D721Med (cell line): ENCODE measurements at regions not wholly inside any gene's neighbourhood (a gene's known extent, or its start where the extent isn't known, plus 50 kb on each side); places are given as distances from the start of the nearest gene placed in this dataset.

ENCODE experiments used
- DNase-seq: peaks from one replicate; pipeline ENCODE4 v3.0.0; 2011; ENCODE audit warnings: low spot score; ENCODE audit not compliant: insufficient read length
- FAIRE-seq: peaks from 2 replicates; lab custom pipeline; 2011; peaks lifted over from hg19 to GRCh38; lab: Jason Lieb, UNC
- TF ChIP-seq, protein P1 (sequence below): IDR thresholded peaks from 2 replicates; pipeline ENCODE4 v1.5.1; 2012; ENCODE audit warnings: mild to moderate bottlenecking, control low read depth; ENCODE audit not compliant: insufficient read depth; ENCODE audit errors: missing control alignments

DNA sequence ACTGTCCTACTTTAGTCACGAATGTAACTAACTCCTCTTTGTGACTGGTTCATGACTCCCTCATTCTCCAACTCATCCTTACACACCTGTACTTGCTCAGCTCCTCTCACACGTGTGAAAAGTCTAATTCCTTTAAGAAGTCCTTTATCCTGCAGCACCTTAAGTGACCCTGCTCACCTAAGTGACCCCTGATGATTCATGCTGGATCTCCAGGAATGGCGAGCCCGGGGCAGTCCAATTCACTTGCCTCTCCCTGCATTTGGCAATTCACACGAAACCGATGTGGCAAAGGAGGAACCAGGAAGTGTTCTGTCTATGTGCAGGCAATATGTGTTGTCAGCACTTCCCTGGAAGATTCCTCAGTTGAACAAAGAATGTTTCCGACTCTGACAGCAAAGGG, 189.8 kb upstream of the NABP1 start:
- DNase-seq (no peak), FAIRE-seq (no peak)
- TF ChIP-seq, protein P1, sequence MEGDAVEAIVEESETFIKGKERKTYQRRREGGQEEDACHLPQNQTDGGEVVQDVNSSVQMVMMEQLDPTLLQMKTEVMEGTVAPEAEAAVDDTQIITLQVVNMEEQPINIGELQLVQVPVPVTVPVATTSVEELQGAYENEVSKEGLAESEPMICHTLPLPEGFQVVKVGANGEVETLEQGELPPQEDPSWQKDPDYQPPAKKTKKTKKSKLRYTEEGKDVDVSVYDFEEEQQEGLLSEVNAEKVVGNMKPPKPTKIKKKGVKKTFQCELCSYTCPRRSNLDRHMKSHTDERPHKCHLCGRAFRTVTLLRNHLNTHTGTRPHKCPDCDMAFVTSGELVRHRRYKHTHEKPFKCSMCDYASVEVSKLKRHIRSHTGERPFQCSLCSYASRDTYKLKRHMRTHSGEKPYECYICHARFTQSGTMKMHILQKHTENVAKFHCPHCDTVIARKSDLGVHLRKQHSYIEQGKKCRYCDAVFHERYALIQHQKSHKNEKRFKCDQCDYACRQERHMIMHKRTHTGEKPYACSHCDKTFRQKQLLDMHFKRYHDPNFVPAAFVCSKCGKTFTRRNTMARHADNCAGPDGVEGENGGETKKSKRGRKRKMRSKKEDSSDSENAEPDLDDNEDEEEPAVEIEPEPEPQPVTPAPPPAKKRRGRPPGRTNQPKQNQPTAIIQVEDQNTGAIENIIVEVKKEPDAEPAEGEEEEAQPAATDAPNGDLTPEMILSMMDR, result no peak

DNA sequence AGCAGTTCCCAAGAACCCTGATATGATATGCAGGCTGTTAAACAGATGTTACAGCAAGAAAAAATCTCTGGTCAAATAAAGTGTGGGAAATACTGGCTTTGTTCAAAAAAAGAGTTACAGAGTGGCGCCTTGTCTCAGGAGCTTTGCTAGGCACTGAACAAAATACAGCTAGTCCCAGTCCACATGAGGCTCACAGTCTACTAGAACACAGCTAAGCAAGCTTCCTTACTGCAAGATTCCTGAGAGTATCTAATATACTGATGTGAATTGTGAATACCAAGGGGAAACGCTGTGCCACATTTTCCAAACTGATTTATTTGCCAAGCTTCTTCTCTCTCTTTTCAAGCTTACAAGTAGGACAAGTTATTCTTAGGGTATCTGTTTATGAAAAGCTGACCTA, 188.8 kb upstream of the NABP1 start:
- TF ChIP-seq, protein P1, result no peak
- DNase-seq, result no peak
- no peak for FAIRE-seq

DNA sequence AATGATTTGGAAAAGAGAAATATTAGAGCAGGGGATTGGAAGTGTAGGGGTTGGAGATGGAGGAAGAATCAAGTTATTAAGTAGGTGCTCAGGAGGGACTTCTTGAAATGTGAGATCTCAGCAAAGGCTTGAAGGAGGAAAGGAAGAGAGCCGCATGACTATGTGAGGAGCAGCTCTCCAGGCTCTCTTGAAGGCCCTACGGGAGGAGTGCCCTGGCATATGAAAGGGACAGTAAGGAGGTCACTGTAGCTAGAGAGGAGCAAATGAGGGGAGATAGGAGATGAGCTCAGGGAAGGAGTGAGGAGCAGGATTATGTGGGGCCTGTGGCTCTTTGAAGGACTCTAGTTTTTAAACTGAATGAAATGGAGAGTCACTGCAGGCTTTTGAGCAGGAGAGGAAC, 181.1 kb upstream of the NABP1 start:
- DNase-seq (no peak), FAIRE-seq (no peak)
- TF ChIP-seq, protein P1, result no peak

DNA sequence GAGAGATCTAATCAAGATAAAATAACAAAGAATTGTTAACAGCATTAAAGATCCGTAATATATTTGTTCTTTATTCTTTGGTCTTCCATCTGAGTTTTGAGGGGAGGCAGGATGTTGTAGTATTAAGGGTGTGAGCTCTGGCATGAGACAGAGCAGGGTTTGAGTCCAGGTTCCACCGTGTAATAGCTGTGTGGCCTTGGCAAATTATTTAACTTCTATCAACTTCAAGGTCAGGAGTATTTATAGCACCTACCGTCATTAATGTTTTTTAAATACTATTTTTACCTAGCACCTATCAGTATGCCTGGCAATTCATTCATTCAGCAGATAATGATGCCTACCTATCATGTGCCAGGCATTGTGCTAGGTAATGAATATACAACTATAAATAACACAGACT, 180.1 kb upstream of the NABP1 start:
- TF ChIP-seq, protein P1, result no peak
- no peak for FAIRE-seq
- DNase-seq, result no peak

DNA sequence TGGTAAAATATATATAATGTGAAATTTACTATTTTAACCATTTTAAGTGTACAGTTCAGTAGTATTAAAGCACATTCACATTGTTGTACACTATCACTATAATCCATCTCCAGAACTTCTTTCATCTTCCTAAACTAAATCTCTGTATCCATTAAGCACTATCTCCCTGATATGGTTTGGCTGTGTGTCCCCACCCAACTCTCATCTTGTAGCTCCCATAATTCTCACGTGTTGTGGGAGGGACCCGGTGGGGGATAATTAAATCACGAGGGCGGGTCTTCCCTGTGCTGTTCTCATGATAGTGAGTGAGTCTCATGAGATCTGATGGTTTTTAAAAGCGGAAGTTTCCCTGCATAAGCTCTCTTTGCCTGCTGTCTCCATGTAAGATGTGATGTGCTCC, 178.9 kb upstream of the NABP1 start:
- FAIRE-seq, result no peak
- TF ChIP-seq, protein P1, result no peak

DNA sequence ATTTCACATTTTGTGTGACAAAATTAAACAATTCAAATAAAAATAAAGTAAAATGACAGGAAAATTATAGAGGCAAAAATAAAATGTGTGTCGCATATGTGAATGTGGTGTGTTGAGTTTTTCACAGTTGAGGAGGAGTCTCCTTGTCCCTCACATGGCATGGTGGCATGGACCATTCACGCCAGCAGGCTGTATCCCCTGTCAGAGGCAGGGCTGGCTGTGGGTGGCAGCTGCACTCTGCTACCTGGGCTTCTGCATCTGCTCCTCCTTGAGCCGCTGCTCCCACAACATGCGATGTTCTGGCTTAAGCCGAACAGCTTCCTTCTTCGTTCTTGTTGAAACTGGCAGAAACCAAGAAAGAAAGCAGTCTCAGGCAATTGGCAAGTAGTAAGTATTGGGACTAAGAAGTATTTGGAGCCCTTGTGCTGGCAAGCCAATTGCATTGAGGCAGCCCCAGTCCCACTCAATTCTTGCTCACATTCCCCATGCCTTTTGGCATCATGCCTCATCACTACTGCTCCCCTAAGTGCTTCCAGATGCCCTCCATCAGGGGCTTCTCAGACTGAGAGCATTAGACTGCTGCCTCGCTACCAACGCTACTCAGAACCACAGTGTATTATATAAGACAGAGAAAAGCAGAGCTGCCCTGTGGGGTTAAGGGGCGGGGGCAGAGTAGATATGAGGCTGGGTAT, 177.9 kb upstream of the NABP1 start:
- no peak for DNase-seq
- no peak for FAIRE-seq
- TF ChIP-seq, protein P1, result no peak

More for the DNA sequence above, 178.9 kb upstream of the NABP1 start:
- DNase-seq, result no peak

DNA sequence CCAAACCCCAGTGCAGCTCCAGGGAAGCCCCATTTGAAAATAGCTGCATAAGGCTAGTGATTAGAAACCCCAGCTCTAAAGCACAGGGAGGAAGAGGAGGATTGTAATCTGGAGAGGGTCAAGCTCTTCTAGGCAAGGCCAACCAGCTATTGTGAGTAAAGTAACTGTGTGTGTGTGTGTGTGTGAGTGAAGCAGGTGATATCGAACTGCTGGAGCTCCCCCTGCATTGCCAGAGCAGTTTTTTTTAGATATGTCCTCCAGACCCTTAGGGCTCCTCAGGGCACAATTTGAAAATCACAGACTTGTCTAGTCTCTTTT, 177.4 kb upstream of the NABP1 start:
- no peak for FAIRE-seq
- no peak for DNase-seq
- TF ChIP-seq, protein P1, result no peak
